ENCODE measurements at regions not wholly inside any gene's neighbourhood (a gene's known extent, or its start where the extent isn't known, plus 50 kb on each side); places are given as distances from the start of the nearest gene placed in this dataset.
"Not testable (repeated sequence)": the region's sequence is repeated elsewhere in the genome, so short reads cannot be mapped to it uniquely, and the experiment has no call there.

GRCh38 chr6:147911686-147912085, 403.2 kb downstream of the SAMD5 start:
- DNase-seq: no peak

- DNase-seq: no peak
Measured at GRCh38 chr6:147922799-147923198, 414.3 kb downstream of the SAMD5 start.

- DNase-seq: no peak
Measured at GRCh38 chr6:147924598-147924997, 416.1 kb downstream of the SAMD5 start.

GRCh38 chr6:147925826-147926225, 416.8 kb upstream of the SASH1 start:
- no peak for DNase-seq

GRCh38 chr6:147930745-147931144, 411.9 kb upstream of the SASH1 start:
- no peak for DNase-seq

GRCh38 chr6:147933224-147933623, 409.4 kb upstream of the SASH1 start:
- DNase-seq: no peak

- DNase-seq: no peak
Measured at GRCh38 chr6:147935656-147936055, 407.0 kb upstream of the SASH1 start.

GRCh38 chr6:147936703-147937470, 405.8 kb upstream of the SASH1 start:
- no peak for DNase-seq

GRCh38 chr6:147941143-147941542, 401.5 kb upstream of the SASH1 start:
- DNase-seq: no peak

- DNase-seq: no peak
Measured at GRCh38 chr6:147942363-147942762, 400.3 kb upstream of the SASH1 start.

GRCh38 chr6:147944122-147944521, 398.5 kb upstream of the SASH1 start:
- no peak for DNase-seq

GRCh38 chr6:147947521-147947920, 395.1 kb upstream of the SASH1 start:
- no peak for DNase-seq

- DNase-seq: no peak
Measured at GRCh38 chr6:147949981-147950622, 392.5 kb upstream of the SASH1 start.

GRCh38 chr6:147950623-147950987, 392.0 kb upstream of the SASH1 start:
- no peak for DNase-seq

GRCh38 chr6:147951726-147952125, 390.9 kb upstream of the SASH1 start:
- DNase-seq: no peak

GRCh38 chr6:147954938-147955337, 387.7 kb upstream of the SASH1 start:
- DNase-seq: no peak

GRCh38 chr6:147958683-147959082, 384.0 kb upstream of the SASH1 start:
- DNase-seq: no peak

- DNase-seq: no peak
Measured at GRCh38 chr6:147961481-147962141, 381.0 kb upstream of the SASH1 start.

GRCh38 chr6:147965448-147965847, 377.2 kb upstream of the SASH1 start:
- not testable (repeated sequence) for DNase-seq

- no peak for DNase-seq
Measured at GRCh38 chr6:147970970-147971369, 371.7 kb upstream of the SASH1 start.

- DNase-seq: no peak
Measured at GRCh38 chr6:147972448-147972847, 370.2 kb upstream of the SASH1 start.

GRCh38 chr6:147973806-147974205, 368.8 kb upstream of the SASH1 start:
- no peak for DNase-seq

GRCh38 chr6:147974376-147974775, 368.3 kb upstream of the SASH1 start:
- DNase-seq: no peak

Data from right kidney (tissue), 1 donor.